Spleen (tissue), 11 donors: ENCODE measurements at regions not wholly inside any gene's neighbourhood (a gene's known extent, or its start where the extent isn't known, plus 50 kb on each side); places are given as distances from the start of the nearest gene placed in this dataset.

Experiments used
- DNase-seq: peaks from one replicate; pipeline ENCODE4 v3.0.0-alpha.2; 2020
- H3K27ac ChIP-seq, 8 donors: fragments of 200-600 bp; sonication (generic) in 7 of 8; 1 replicate in 4 of 8; 2 replicates in 4 of 8; pipeline versions ENCODE4 v1.5.0 to v1.8.0; 2016 to 2021; ENCODE audit warnings: inconsistent platforms in 4 of 8, mild to moderate bottlenecking in 4 of 8, moderate library complexity in 1 of 8
- H3K27me3 ChIP-seq, 7 donors: fragments of 200-600 bp; sonication (generic) in 6 of 7; replicated peaks in 1 of 7; 1 replicate in 4 of 7; 2 replicates in 3 of 7; pipeline versions ENCODE4 v1.5.0 to v1.8.0; 2016 to 2021; ENCODE audit warnings: inconsistent platforms in 3 of 7, mild to moderate bottlenecking in 1 of 7
- H3K36me3 ChIP-seq, 6 donors: fragments of 200-600 bp; sonication (generic) in 5 of 6; 1 replicate in 4 of 6; 2 replicates in 2 of 6; pipeline versions ENCODE4 v1.5.0 to v1.8.0; 2016 to 2021; ENCODE audit warnings: inconsistent platforms in 2 of 6
- H3K4me1 ChIP-seq, 6 donors: fragments of 200-600 bp; sonication (generic) in 5 of 6; 1 replicate in 3 of 6; 2 replicates in 3 of 6; pipeline versions ENCODE4 v1.5.0 to v1.8.0; 2016 to 2021; ENCODE audit warnings: inconsistent platforms in 3 of 6
- H3K4me3 ChIP-seq, 8 donors: fragments of 200-600 bp; sonication (generic) in 7 of 8; 1 replicate in 4 of 8; 2 replicates in 4 of 8; pipeline versions ENCODE4 v1.5.0 to v1.8.0; 2016 to 2021; ENCODE audit warnings: inconsistent platforms in 4 of 8, mild to moderate bottlenecking in 4 of 8, moderate library complexity in 2 of 8
- H3K9me3 ChIP-seq, 8 donors: fragments of 200-600 bp; sonication (generic) in 7 of 8; 1 replicate in 4 of 8; 2 replicates in 4 of 8; pipeline versions ENCODE4 v1.5.0 to v1.8.0; 2016 to 2021; ENCODE audit warnings: inconsistent platforms in 4 of 8
- POLR2A ChIP-seq, 3 donors: fragments of 450-650 bp; IDR thresholded peaks; one replicate each; pipeline ENCODE4 v1.5.1; 2017; ENCODE audit warnings: antibody characterized with exemption in 3 of 3, mild to moderate bottlenecking in 1 of 3
- POLR2AphosphoS5 ChIP-seq, 3 donors: sonication (generic); formaldehyde crosslinking; IDR thresholded peaks; one replicate each; pipeline ENCODE4 v1.5.1; 2017; ENCODE audit warnings: antibody characterized with exemption in 3 of 3
- WGBS, 5 donors: extraction: QIAGEN DNeasy Blood & Tissue Kit in 3 of 5; methylation state at CpG; one replicate each; pipeline versions ENCODE4 v1.1.5 to v1.1.7; 2013 to 2018; 5-methylcytosine and 5-hydroxymethylcytosine counted together
- intact Hi-C: fragments of 100-400 bp; cut with DNase I; formaldehyde crosslinking; loops from one replicate; pipeline ENCODE4 v1.15.0; 2023; ENCODE audit warnings: low total_unique reads
- TF ChIP-seq, protein P1 (sequence below), 11 experiments: fragments of 200-600 bp in 7 of 11; fragments of 450-650 bp in 4 of 11; sonication (generic) in 4 of 11; IDR thresholded peaks in 8 of 11; conservative IDR thresholded peaks in 3 of 11; 1 replicate in 7 of 11; 2 replicates in 4 of 11; pipeline versions ENCODE4 v1.4.0 to v1.8.0; 2016 to 2021; ENCODE audit warnings: antibody characterized with exemption in 11 of 11, inconsistent platforms in 4 of 11, mild to moderate bottlenecking in 1 of 11
- donor health status: healthy with polysubstance abuse.
- donor health status: DM: no; HTN: no; CAD: no; lungs with moderate emphysema.
- donor health status: DM: no; HTN: no; CAD: no.
- donor health status: Bipolar disorder and iron deficiency.
- donor health status: healthy.
- donor health status: DM: no; HTN: no; CAD: no.
- donor health status: DM: yes; HTN: yes; CAD: no.

DNA sequence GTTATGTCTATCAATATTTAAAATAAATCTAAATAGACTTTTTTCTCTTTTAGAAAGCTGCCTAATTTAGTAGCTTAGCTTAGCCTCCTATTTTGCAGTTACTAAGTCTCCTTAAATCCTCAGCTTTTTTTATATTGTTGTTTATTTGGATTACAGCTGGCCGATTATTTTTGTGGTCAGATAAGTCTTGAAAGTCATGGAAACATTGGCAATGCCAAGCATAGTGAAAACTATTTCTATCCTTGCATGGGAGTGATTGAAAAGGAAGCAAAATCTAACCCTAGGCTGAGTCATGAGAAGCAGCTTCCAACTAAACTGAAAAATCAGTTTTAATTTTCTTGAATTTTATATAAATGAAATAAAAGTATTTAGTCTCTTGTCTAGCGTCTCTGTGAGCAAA is 1063.0 kb upstream of the GBE1 start:
- Histone ChIP-seq H3K27me3 (no peaks in the 10 kb centered on the region), H3K4me1 (no peaks in the 10 kb centered on the region), H3K4me3 (no peak overlapping the region), H3K27ac (no peak overlapping the region), H3K9me3 (peaks cover 0 to 11% (median 0%) of the 10 kb centered on the region in 8 donors), H3K36me3 (no peaks in the 10 kb centered on the region)
- 70 to 79% (median 74%) methylated on average over 2 of the region's 2 CpGs for WGBS, 5 donors
- no peak for TF ChIP-seq POLR2A (IDR thresholded peaks at IDR 0.05)
- no peak for TF ChIP-seq POLR2AphosphoS5 (IDR thresholded peaks at IDR 0.05)
- TF ChIP-seq, protein P1, sequence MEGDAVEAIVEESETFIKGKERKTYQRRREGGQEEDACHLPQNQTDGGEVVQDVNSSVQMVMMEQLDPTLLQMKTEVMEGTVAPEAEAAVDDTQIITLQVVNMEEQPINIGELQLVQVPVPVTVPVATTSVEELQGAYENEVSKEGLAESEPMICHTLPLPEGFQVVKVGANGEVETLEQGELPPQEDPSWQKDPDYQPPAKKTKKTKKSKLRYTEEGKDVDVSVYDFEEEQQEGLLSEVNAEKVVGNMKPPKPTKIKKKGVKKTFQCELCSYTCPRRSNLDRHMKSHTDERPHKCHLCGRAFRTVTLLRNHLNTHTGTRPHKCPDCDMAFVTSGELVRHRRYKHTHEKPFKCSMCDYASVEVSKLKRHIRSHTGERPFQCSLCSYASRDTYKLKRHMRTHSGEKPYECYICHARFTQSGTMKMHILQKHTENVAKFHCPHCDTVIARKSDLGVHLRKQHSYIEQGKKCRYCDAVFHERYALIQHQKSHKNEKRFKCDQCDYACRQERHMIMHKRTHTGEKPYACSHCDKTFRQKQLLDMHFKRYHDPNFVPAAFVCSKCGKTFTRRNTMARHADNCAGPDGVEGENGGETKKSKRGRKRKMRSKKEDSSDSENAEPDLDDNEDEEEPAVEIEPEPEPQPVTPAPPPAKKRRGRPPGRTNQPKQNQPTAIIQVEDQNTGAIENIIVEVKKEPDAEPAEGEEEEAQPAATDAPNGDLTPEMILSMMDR (IDR thresholded peaks at IDR 0.05 in 8 of 11, conservative IDR thresholded peaks at IDR 0.05 in 3 of 11), result no peak
- intact Hi-C loops, result no loop called here
- DNase-seq, result no peak

DNA sequence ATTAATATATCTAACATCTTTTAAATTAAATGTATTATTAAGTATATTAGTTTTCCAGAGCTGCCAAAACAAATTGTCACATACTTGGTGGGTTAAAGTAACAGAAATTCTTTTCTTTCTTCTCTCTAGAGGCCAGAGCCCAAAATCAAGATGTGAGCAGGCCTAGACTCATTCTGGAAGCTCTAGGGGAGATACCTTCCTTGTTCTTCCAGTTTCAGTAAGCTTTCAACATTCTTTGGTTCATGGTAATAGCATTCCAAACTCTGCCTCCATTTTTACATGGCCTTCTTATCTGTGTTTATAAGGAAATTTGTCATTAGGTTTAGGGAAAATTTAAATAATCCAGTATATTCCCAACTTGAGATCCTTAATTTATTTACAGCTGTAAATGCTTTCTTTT is 1054.6 kb upstream of the GBE1 start:
- intact Hi-C loops, result no loop called here
- H3K9me3 ChIP-seq, result peaks cover 0 to 54% (median 48%) of the 10 kb centered on the region in 8 donors
- H3K4me3 ChIP-seq, result no peak overlapping the region
- H3K36me3 ChIP-seq, result no peaks in the 10 kb centered on the region
- H3K27ac ChIP-seq, result no peak overlapping the region
- H3K27me3 ChIP-seq, result no peaks in the 10 kb centered on the region
- no peaks in the 10 kb centered on the region for H3K4me1 ChIP-seq
- DNase-seq, result no peak
- TF ChIP-seq POLR2AphosphoS5 (IDR thresholded peaks at IDR 0.05) (no peak), POLR2A (IDR thresholded peaks at IDR 0.05) (no peak)
- TF ChIP-seq, protein P1 (IDR thresholded peaks at IDR 0.05 in 8 of 11, conservative IDR thresholded peaks at IDR 0.05 in 3 of 11), result no peak

DNA sequence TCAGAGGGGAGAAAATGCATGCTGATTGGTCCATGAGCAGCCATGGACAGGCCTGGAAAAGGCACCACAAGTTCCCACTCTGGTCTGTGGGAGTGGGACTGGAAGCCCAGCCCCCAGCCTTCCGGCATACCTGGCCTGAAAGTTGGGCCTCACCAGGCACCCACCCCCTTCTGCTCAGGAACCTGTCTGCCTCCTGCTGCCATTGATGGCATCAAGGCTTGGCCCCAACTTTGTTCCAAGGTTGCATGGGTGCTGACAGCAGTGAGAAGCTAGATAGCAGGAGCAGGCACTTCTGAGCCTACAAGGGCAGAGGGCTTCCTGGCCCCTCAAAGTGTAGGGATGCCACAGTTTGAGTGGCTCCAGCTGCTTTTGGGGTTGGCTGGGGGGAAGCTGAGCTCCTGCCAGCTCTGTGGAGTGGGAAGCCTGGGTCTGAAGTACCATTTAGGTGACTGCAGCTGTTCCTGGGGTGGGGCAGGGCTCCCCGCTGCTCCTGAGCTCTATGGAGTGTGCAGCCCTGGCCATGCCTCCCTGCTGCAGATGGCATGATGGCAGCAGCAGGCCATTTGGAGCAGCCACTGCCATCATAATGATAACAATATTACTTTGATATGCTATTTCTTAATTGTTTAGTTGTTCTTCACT is 1054.1 kb upstream of the GBE1 start:
- WGBS, 5 donors, result 89 to 100% (median 93%) methylated on average over 2 of the region's 2 CpGs
- Histone ChIP-seq H3K4me1 (no peaks in the 10 kb centered on the region), H3K36me3 (no peaks in the 10 kb centered on the region), H3K9me3 (peaks cover 0 to 59% (median 50%) of the 10 kb centered on the region in 8 donors), H3K4me3 (no peak overlapping the region), H3K27ac (no peak overlapping the region), H3K27me3 (no peaks in the 10 kb centered on the region)
- intact Hi-C loops, result no loop called here
- no peak for TF ChIP-seq POLR2AphosphoS5 (IDR thresholded peaks at IDR 0.05)
- peak; percentile 66 for DNase-seq

DNA sequence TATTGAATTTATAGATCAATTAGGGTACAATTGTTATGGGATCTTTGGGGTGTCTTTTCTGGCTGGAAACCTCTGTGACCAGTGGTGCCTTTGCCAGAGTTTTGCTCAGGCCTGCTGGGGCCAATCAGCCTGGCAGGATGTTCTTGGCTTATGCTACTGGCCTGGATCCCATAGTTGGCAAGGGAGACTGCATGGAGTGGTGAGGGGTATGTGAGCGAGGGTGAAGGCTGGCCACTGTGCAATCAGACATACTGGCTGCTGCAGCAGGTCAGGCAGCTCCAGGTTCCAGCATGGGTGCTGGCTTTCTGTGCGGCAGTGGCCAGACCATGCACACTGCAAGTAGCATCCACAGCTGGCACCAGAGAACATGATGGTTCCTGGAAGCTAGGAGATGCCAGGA is 1053.2 kb upstream of the GBE1 start:
- no peaks in the 10 kb centered on the region for H3K27me3 ChIP-seq
- H3K36me3 ChIP-seq, result no peaks in the 10 kb centered on the region
- WGBS, 5 donors, result 84 to 100% (median 95%) methylated on average over 2 of the region's 2 CpGs
- intact Hi-C loops, result no loop called here
- H3K4me3 ChIP-seq, result no peak overlapping the region
- peaks cover 0 to 65% (median 50%) of the 10 kb centered on the region in 8 donors for H3K9me3 ChIP-seq
- H3K4me1 ChIP-seq, result no peaks in the 10 kb centered on the region
- no peak for DNase-seq
- no peak overlapping the region for H3K27ac ChIP-seq
- TF ChIP-seq POLR2A (IDR thresholded peaks at IDR 0.05) (no peak), POLR2AphosphoS5 (IDR thresholded peaks at IDR 0.05) (no peak)
- TF ChIP-seq, protein P1 (IDR thresholded peaks at IDR 0.05 in 8 of 11, conservative IDR thresholded peaks at IDR 0.05 in 3 of 11), result no peak
